GM12878 (cell line): ENCODE measurements at regions not wholly inside any gene's neighbourhood (a gene's known extent, or its start where the extent isn't known, plus 50 kb on each side); places are given as distances from the start of the nearest gene placed in this dataset.
"Not testable (repeated sequence)": the region's sequence is repeated elsewhere in the genome, so short reads cannot be mapped to it uniquely, and the experiment has no call there.

Experiments used
- ASH2L ChIP-seq: fragments of 300-600, 200-600 bp; sonication (generic); IDR thresholded peaks from 2 replicates; pipeline ENCODE4 v1.6.1; 2017; ENCODE audit warnings: low read depth, mild to moderate bottlenecking, borderline replicate concordance
- BHLHE40 ChIP-seq, 2 experiments: fragments of 450-650 bp in 1 of 2; IDR thresholded peaks; 2 replicates each; pipeline ENCODE4 v1.6.1; 2011 to 2017; ENCODE audit warnings: low read depth in 2 of 2, borderline replicate concordance in 1 of 2, improper control_type of control experiment in 1 of 2, low read length in 1 of 2, mild to moderate bottlenecking in 1 of 2
- CTCF ChIP-seq, 3 experiments: IDR thresholded peaks in 2 of 3; conservative IDR thresholded peaks in 1 of 3; 2 replicates each; pipeline ENCODE4 v1.5.1; 2011; ENCODE audit warnings: low read depth in 3 of 3, low read length in 3 of 3, mild to moderate bottlenecking in 3 of 3, control low read depth in 2 of 3, moderate library complexity in 2 of 3, inconsistent platforms in 1 of 3, mixed read lengths in 1 of 3; ENCODE audit not compliant: control insufficient read depth in 2 of 3, insufficient read depth in 1 of 3; ENCODE audit errors: extremely low read depth in 1 of 3
- EZH2 ChIP-seq: IDR thresholded peaks from 2 replicates; pipeline ENCODE4 v1.6.1; 2012; ENCODE audit warnings: low read depth, mild to moderate bottlenecking, control low read depth, inconsistent platforms, low read length, borderline replicate concordance; ENCODE audit not compliant: control insufficient read depth
- POLR2A ChIP-seq: IDR thresholded peaks from 2 replicates; pipeline ENCODE4 v1.6.1; 2011; ENCODE audit warnings: low read depth, mild to moderate bottlenecking, low read length
- PRDM15 ChIP-seq: fragments of 450-650 bp; formaldehyde crosslinking; IDR thresholded peaks from 2 replicates; pipeline ENCODE4 v1.4.0; 2020; ENCODE audit warnings: mild to moderate bottlenecking, moderate library complexity
- REST ChIP-seq: IDR thresholded peaks from 2 replicates; pipeline ENCODE4 v1.6.1; 2012; ENCODE audit warnings: mild to moderate bottlenecking, low read depth, low read length
- TAF1 ChIP-seq: IDR thresholded peaks from 2 replicates; pipeline ENCODE4 v1.6.1; 2011; ENCODE audit warnings: mild to moderate bottlenecking, low read depth, low read length, borderline replicate concordance
- YY1 ChIP-seq: IDR thresholded peaks from 2 replicates; pipeline ENCODE4 v1.6.1; 2011; ENCODE audit warnings: low read depth, mild to moderate bottlenecking, low read length
- TF ChIP-seq, protein P1 (sequence below): IDR thresholded peaks from 2 replicates; pipeline ENCODE4 v1.6.1; 2011; ENCODE audit warnings: borderline replicate concordance, low read depth, mild to moderate bottlenecking, moderate library complexity, low read length; ENCODE audit not compliant: insufficient read depth, poor library complexity, severe bottlenecking

DNA sequence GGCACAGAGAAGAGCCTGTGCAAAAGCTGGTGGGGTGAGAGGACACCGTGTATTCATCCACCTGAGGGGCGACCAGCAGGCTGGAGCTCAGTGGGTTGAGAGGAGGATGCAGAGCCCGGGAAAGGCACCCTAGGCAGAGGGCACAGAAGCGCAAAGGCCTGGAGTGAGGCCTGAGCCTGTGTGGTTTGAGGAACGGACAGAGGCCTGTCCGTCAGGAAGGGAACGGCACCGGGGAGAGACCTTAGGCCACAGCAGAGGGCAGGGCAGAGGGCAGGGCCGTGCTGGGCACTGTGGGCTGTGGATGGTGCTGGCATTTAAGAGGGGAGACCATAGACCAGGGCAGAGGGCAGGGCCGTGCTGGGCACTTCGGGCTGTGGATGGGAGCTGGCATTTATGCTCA lies 59.5 kb upstream of the APOD start:
- TF ChIP-seq TAF1; EZH2; CTCF (IDR thresholded peaks at IDR 0.05 in 2 of 3, conservative IDR thresholded peaks at IDR 0.05 in 1 of 3; ENCODE audit: control insufficient read depth in 2 of 3, extremely low read depth in 1 of 3, insufficient read depth in 1 of 3, low read depth in 3 of 3, low read length in 3 of 3); POLR2A; ASH2L; REST; YY1; PRDM15 (CRISPR knock-in tag); BHLHE40 (IDR thresholded peaks at IDR 0.05; ENCODE audit: borderline replicate concordance in 1 of 2, low read depth in 2 of 2, low read length in 1 of 2): not testable (repeated sequence)
- TF ChIP-seq, protein P1, sequence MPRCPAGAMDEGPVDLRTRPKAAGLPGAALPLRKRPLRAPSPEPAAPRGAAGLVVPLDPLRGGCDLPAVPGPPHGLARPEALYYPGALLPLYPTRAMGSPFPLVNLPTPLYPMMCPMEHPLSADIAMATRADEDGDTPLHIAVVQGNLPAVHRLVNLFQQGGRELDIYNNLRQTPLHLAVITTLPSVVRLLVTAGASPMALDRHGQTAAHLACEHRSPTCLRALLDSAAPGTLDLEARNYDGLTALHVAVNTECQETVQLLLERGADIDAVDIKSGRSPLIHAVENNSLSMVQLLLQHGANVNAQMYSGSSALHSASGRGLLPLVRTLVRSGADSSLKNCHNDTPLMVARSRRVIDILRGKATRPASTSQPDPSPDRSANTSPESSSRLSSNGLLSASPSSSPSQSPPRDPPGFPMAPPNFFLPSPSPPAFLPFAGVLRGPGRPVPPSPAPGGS: not testable (repeated sequence)
